ENCODE measurements at regions not wholly inside any gene's neighbourhood (a gene's known extent, or its start where the extent isn't known, plus 50 kb on each side); places are given as distances from the start of the nearest gene placed in this dataset.

DNA sequence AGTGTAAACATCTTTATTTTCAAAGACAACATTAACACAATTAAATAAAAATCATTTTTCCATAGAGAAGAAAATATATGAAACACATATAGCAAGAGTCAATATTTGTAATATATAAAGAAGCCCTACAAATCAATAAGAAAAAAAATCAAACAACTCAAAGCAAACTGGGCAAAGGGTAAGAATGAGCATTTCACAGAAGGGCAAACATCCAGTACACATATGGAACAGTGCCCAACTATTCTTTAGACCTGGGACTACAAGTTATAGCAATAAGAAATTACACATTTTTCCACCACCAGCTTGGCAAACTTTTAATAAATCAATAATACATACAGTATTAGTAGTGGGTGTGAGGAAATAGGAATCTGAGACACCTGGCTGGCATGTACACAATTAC is 324.1 kb downstream of the CYP26B1 start:
- no peak for TF ChIP-seq EZH2 (IDR thresholded peaks at IDR 0.05; ENCODE audit: low read depth)
- TF ChIP-seq, protein P1, sequence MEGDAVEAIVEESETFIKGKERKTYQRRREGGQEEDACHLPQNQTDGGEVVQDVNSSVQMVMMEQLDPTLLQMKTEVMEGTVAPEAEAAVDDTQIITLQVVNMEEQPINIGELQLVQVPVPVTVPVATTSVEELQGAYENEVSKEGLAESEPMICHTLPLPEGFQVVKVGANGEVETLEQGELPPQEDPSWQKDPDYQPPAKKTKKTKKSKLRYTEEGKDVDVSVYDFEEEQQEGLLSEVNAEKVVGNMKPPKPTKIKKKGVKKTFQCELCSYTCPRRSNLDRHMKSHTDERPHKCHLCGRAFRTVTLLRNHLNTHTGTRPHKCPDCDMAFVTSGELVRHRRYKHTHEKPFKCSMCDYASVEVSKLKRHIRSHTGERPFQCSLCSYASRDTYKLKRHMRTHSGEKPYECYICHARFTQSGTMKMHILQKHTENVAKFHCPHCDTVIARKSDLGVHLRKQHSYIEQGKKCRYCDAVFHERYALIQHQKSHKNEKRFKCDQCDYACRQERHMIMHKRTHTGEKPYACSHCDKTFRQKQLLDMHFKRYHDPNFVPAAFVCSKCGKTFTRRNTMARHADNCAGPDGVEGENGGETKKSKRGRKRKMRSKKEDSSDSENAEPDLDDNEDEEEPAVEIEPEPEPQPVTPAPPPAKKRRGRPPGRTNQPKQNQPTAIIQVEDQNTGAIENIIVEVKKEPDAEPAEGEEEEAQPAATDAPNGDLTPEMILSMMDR (conservative IDR thresholded peaks at IDR 0.05) = no peak

Measured in PC-9 (cell line).